ENCODE measurements at regions not wholly inside any gene's neighbourhood (a gene's known extent, or its start where the extent isn't known, plus 50 kb on each side); places are given as distances from the start of the nearest gene placed in this dataset.
"Not testable (repeated sequence)": the region's sequence is repeated elsewhere in the genome, so short reads cannot be mapped to it uniquely, and the experiment has no call there.

GRCh38 chr13:90511903-90512302 lies 835.6 kb upstream of the MIR17HG start (continued):
- no peak for TF ChIP-seq ZNF425 (CRISPR knock-in tag; conservative IDR thresholded peaks at IDR 0.05)
- TF ChIP-seq, protein P1, sequence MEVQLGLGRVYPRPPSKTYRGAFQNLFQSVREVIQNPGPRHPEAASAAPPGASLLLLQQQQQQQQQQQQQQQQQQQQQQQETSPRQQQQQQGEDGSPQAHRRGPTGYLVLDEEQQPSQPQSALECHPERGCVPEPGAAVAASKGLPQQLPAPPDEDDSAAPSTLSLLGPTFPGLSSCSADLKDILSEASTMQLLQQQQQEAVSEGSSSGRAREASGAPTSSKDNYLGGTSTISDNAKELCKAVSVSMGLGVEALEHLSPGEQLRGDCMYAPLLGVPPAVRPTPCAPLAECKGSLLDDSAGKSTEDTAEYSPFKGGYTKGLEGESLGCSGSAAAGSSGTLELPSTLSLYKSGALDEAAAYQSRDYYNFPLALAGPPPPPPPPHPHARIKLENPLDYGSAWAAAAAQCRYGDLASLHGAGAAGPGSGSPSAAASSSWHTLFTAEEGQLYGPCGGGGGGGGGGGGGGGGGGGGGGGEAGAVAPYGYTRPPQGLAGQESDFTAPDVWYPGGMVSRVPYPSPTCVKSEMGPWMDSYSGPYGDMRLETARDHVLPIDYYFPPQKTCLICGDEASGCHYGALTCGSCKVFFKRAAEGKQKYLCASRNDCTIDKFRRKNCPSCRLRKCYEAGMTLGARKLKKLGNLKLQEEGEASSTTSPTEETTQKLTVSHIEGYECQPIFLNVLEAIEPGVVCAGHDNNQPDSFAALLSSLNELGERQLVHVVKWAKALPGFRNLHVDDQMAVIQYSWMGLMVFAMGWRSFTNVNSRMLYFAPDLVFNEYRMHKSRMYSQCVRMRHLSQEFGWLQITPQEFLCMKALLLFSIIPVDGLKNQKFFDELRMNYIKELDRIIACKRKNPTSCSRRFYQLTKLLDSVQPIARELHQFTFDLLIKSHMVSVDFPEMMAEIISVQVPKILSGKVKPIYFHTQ (CRISPR knock-in tag; IDR thresholded peaks at IDR 0.05): no peak
- TF ChIP-seq JUN (CRISPR knock-in tag; IDR thresholded peaks at IDR 0.05): no peak
- TF ChIP-seq TP53 (CRISPR knock-in tag; IDR thresholded peaks at IDR 0.05): no peak
- no peak for TF ChIP-seq ZNF232 (CRISPR knock-in tag; IDR thresholded peaks at IDR 0.05)
- TF ChIP-seq ZNF416 (CRISPR knock-in tag; IDR thresholded peaks at IDR 0.05): no peak
- TF ChIP-seq RELA (CRISPR knock-in tag; IDR thresholded peaks at IDR 0.05; ENCODE audit: borderline replicate concordance): no peak
- no peak for TF ChIP-seq ZNF263 (CRISPR knock-in tag; IDR thresholded peaks at IDR 0.05; ENCODE audit: low read depth)
- TF ChIP-seq, protein P2, sequence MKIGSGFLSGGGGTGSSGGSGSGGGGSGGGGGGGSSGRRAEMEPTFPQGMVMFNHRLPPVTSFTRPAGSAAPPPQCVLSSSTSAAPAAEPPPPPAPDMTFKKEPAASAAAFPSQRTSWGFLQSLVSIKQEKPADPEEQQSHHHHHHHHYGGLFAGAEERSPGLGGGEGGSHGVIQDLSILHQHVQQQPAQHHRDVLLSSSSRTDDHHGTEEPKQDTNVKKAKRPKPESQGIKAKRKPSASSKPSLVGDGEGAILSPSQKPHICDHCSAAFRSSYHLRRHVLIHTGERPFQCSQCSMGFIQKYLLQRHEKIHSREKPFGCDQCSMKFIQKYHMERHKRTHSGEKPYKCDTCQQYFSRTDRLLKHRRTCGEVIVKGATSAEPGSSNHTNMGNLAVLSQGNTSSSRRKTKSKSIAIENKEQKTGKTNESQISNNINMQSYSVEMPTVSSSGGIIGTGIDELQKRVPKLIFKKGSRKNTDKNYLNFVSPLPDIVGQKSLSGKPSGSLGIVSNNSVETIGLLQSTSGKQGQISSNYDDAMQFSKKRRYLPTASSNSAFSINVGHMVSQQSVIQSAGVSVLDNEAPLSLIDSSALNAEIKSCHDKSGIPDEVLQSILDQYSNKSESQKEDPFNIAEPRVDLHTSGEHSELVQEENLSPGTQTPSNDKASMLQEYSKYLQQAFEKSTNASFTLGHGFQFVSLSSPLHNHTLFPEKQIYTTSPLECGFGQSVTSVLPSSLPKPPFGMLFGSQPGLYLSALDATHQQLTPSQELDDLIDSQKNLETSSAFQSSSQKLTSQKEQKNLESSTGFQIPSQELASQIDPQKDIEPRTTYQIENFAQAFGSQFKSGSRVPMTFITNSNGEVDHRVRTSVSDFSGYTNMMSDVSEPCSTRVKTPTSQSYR (CRISPR knock-in tag; IDR thresholded peaks at IDR 0.05): no peak

GRCh38 chr13:90514712-90515111 lies 832.8 kb upstream of the MIR17HG start:
- ATAC-seq; CTCF ChIA-PET; H3K36me3 Mint-ChIP-seq; H3K27ac Mint-ChIP-seq; H3K4me3 Mint-ChIP-seq; DNase-seq (ENCODE audit: low spot score); H3K9me3 Mint-ChIP-seq; H3K4me1 Mint-ChIP-seq; H3K27me3 Mint-ChIP-seq (ENCODE audit: low read depth): not testable (repeated sequence)
- POLR2A ChIA-PET: interaction anchor here (0.6 kb wide), 1 partner anchor 21 kb away, joined by 7 read pairs; no protein-coding TSS in a partner anchor

- ChIA-PET POLR2A (no interaction called here), CTCF (no interaction called here)
- no peaks in the 10 kb centered on the region for H3K27me3 Mint-ChIP-seq (ENCODE audit: low read depth)
- no peak overlapping the region for H3K4me3 Mint-ChIP-seq
- TF ChIP-seq GRHL2 (CRISPR knock-in tag; IDR thresholded peaks at IDR 0.05; ENCODE audit: insufficient replicate concordance, severe bottlenecking) (no peak), OVOL2 (CRISPR knock-in tag; IDR thresholded peaks at IDR 0.05; ENCODE audit: borderline replicate concordance) (no peak), ZNF416 (CRISPR knock-in tag; IDR thresholded peaks at IDR 0.05) (no peak), TP53 (CRISPR knock-in tag; IDR thresholded peaks at IDR 0.05) (no peak), ZNF423 (CRISPR knock-in tag; IDR thresholded peaks at IDR 0.05) (no peak), ZNF263 (CRISPR knock-in tag; IDR thresholded peaks at IDR 0.05; ENCODE audit: low read depth) (no peak), ZMAT4 (CRISPR knock-in tag; IDR thresholded peaks at IDR 0.05) (no peak), SOX15 (CRISPR knock-in tag; IDR thresholded peaks at IDR 0.05) (no peak), FOXJ3 (CRISPR knock-in tag; IDR thresholded peaks at IDR 0.05; ENCODE audit: borderline replicate concordance) (no peak), MXD4 (CRISPR knock-in tag; IDR thresholded peaks at IDR 0.05; ENCODE audit: borderline replicate concordance) (no peak), ZNF396 (CRISPR knock-in tag; IDR thresholded peaks at IDR 0.05; ENCODE audit: borderline replicate concordance) (no peak), ESRRA (CRISPR knock-in tag; IDR thresholded peaks at IDR 0.05; ENCODE audit: borderline replicate concordance) (no peak), GABPB1 (CRISPR knock-in tag; IDR thresholded peaks at IDR 0.05) (no peak), EMX1 (CRISPR knock-in tag; IDR thresholded peaks at IDR 0.05) (no peak), USF1 (CRISPR knock-in tag; IDR thresholded peaks at IDR 0.05) (no peak)
- TF ChIP-seq, protein P3, sequence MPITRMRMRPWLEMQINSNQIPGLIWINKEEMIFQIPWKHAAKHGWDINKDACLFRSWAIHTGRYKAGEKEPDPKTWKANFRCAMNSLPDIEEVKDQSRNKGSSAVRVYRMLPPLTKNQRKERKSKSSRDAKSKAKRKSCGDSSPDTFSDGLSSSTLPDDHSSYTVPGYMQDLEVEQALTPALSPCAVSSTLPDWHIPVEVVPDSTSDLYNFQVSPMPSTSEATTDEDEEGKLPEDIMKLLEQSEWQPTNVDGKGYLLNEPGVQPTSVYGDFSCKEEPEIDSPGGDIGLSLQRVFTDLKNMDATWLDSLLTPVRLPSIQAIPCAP (CRISPR knock-in tag; IDR thresholded peaks at IDR 0.05): no peak
- peaks cover 26% of the 10 kb centered on the region for H3K9me3 Mint-ChIP-seq
- H3K36me3 Mint-ChIP-seq: peaks cover 16% of the 10 kb centered on the region
- H3K4me1 Mint-ChIP-seq: no peaks in the 10 kb centered on the region
- ATAC-seq (no peak), DNase-seq (ENCODE audit: low spot score) (no peak)
- no peak overlapping the region for H3K27ac Mint-ChIP-seq
These were observed 829.1 kb upstream of the MIR17HG start for GRCh38 chr13:90518417-90518816.
